Mesenchymal stem cell (in vitro differentiated cells and primary cell): ENCODE measurements at regions not wholly inside any gene's neighbourhood (a gene's known extent, or its start where the extent isn't known, plus 50 kb on each side); places are given as distances from the start of the nearest gene placed in this dataset.

ENCODE experiments used
- DNase-seq: peaks from one replicate; pipeline ENCODE4 v3.0.0-alpha.2; 2013
- H2AFZ ChIP-seq: one replicate; pipeline ENCODE4 v1.6.1; 2013; ENCODE audit warnings: low read depth, mild to moderate bottlenecking, control low read depth, inconsistent platforms, low read length, moderate library complexity
- H2AK5ac ChIP-seq: 2 replicates; pipeline ENCODE4 v1.6.1; 2013; ENCODE audit warnings: low read length, moderate library complexity, mild to moderate bottlenecking, inconsistent platforms; ENCODE audit not compliant: severe bottlenecking
- H2BK120ac ChIP-seq: one replicate; pipeline ENCODE4 v1.6.1; 2013; ENCODE audit warnings: low read depth, mild to moderate bottlenecking, inconsistent platforms, low read length, moderate library complexity
- H2BK12ac ChIP-seq, 2 experiments: one replicate each; pipeline ENCODE4 v1.6.1; 2013; ENCODE audit warnings: inconsistent platforms in 2 of 2, low read length in 2 of 2, mild to moderate bottlenecking in 2 of 2, moderate library complexity in 2 of 2, control low read depth in 1 of 2
- H2BK15ac ChIP-seq: one replicate; pipeline ENCODE4 v1.6.1; 2013; ENCODE audit warnings: mild to moderate bottlenecking, low read depth, inconsistent platforms; ENCODE audit not compliant: poor library complexity, severe bottlenecking
- H2BK5ac ChIP-seq: 2 replicates; pipeline ENCODE4 v1.6.1; 2013; ENCODE audit warnings: low read depth, mild to moderate bottlenecking, low read length, control low read depth, inconsistent platforms; ENCODE audit not compliant: poor library complexity, severe bottlenecking
- H3K14ac ChIP-seq, 2 experiments: one replicate each; pipeline ENCODE4 v1.6.1; 2013; ENCODE audit warnings: inconsistent platforms in 2 of 2, low read length in 2 of 2, control low read depth in 1 of 2, mild to moderate bottlenecking in 1 of 2, moderate library complexity in 1 of 2
- H3K18ac ChIP-seq, 2 experiments: one replicate each; pipeline ENCODE4 v1.6.1; 2013; ENCODE audit warnings: inconsistent platforms in 2 of 2, low read length in 2 of 2, control low read depth in 1 of 2, low read depth in 1 of 2, mild to moderate bottlenecking in 1 of 2
- H3K23ac ChIP-seq, 2 experiments: one replicate each; pipeline ENCODE4 v1.6.1; 2013; ENCODE audit warnings: inconsistent platforms in 2 of 2, low read length in 2 of 2, mild to moderate bottlenecking in 2 of 2, moderate library complexity in 2 of 2, control low read depth in 1 of 2
- H3K27ac ChIP-seq: 2 replicates; pipeline ENCODE4 v1.5.1; 2013; ENCODE audit warnings: mild to moderate bottlenecking, moderate library complexity, low read length, control low read depth, inconsistent platforms; ENCODE audit not compliant: poor library complexity, severe bottlenecking
- H3K27me3 ChIP-seq, 2 experiments: 2 replicates each; pipeline versions ENCODE4 v1.6.1 to v1.7.0; 2013; ENCODE audit warnings: low read length in 2 of 2, mild to moderate bottlenecking in 2 of 2, moderate library complexity in 2 of 2, control low read depth in 1 of 2, inconsistent platforms in 1 of 2; ENCODE audit not compliant: control insufficient read depth in 1 of 2, insufficient read depth in 1 of 2
- H3K36me3 ChIP-seq, 2 experiments: 2 replicates each; pipeline versions ENCODE4 v1.6.1 to v1.7.0; 2013; ENCODE audit warnings: low read length in 2 of 2, control low read depth in 1 of 2, inconsistent platforms in 1 of 2, low read depth in 1 of 2, mild to moderate bottlenecking in 1 of 2; ENCODE audit not compliant: insufficient read depth in 2 of 2, control insufficient read depth in 1 of 2
- H3K4ac ChIP-seq, 2 experiments: one replicate each; pipeline ENCODE4 v1.6.1; 2013; ENCODE audit warnings: inconsistent platforms in 2 of 2, low read length in 2 of 2, mild to moderate bottlenecking in 2 of 2, moderate library complexity in 2 of 2, control low read depth in 1 of 2, low read depth in 1 of 2
- H3K4me1 ChIP-seq: 2 replicates; pipeline ENCODE4 v1.6.1; 2013; ENCODE audit warnings: low read depth, low read length, control low read depth; ENCODE audit not compliant: control insufficient read depth, insufficient read depth
- H3K4me2 ChIP-seq: 2 replicates; pipeline ENCODE4 v1.6.1; 2013; ENCODE audit warnings: low read length, mild to moderate bottlenecking, inconsistent platforms; ENCODE audit not compliant: poor library complexity, severe bottlenecking
- H3K4me3 ChIP-seq, 2 experiments: 2 replicates each; pipeline versions ENCODE4 v1.5.1 to v1.7.0; 2013; ENCODE audit warnings: low read length in 2 of 2, mild to moderate bottlenecking in 2 of 2, control low read depth in 1 of 2, low read depth in 1 of 2; ENCODE audit not compliant: insufficient read depth in 1 of 2
- H3K79me1 ChIP-seq: replicated peaks from 2 replicates; pipeline ENCODE4 v1.6.1; 2013; ENCODE audit warnings: mild to moderate bottlenecking, control low read depth, low read length, inconsistent platforms; ENCODE audit not compliant: poor library complexity, severe bottlenecking
- H3K9ac ChIP-seq: 2 replicates; pipeline ENCODE4 v1.7.0; 2013; ENCODE audit warnings: mild to moderate bottlenecking, low read length, moderate library complexity
- H3K9me3 ChIP-seq: 2 replicates; pipeline ENCODE4 v1.7.0; 2013; ENCODE audit warnings: mild to moderate bottlenecking, low read length; ENCODE audit not compliant: control insufficient read depth
- H4K8ac ChIP-seq: one replicate; pipeline ENCODE4 v1.6.1; 2013; ENCODE audit warnings: inconsistent platforms, mild to moderate bottlenecking, low read length, moderate library complexity
- H4K91ac ChIP-seq: one replicate; pipeline ENCODE4 v1.6.1; 2013; ENCODE audit warnings: mild to moderate bottlenecking, low read length, inconsistent platforms
- WGBS: methylation state at CpG from one replicate; pipeline ENCODE4 v1.1.7; 2013; ENCODE audit warnings: mixed read lengths; 5-methylcytosine and 5-hydroxymethylcytosine counted together

- Histone ChIP-seq H3K9me3 (no peaks in the 10 kb centered on the region), H3K36me3 (no peaks in the 10 kb centered on the region), H3K4me3 (no peak overlapping the region), H3K79me1 (no peaks in the 10 kb centered on the region), H3K4me1 (no peaks in the 10 kb centered on the region), H3K27ac (no peak overlapping the region), H2AK5ac (no peak overlapping the region), H3K23ac (no peak overlapping the region), H2BK120ac (no peak overlapping the region), H3K9ac (no peak overlapping the region), H3K14ac (no peak overlapping the region), H2BK12ac (no peak overlapping the region), H3K27me3 (peaks cover 0 to 27% of the 10 kb centered on the region in 2 experiments), H2BK5ac (no peak overlapping the region), H3K4ac (no peak overlapping the region), H3K4me2 (no peak overlapping the region), H4K91ac (no peak overlapping the region), H4K8ac (no peak overlapping the region), H2AFZ (no peak overlapping the region), H2BK15ac (no peak overlapping the region), H3K18ac (no peak overlapping the region)
- DNase-seq: no peak
- 76% methylated on average over 11 of the region's 11 CpGs for whole genome bisulfite sequencing
These were observed 77.7 kb upstream of the ADAMTS2 start for GRCh38 chr5:179422908-179423481.

GRCh38 chr5:179422213-179422855, 77.1 kb upstream of the ADAMTS2 start:
- H3K18ac ChIP-seq: no peak overlapping the region
- H2BK12ac ChIP-seq: no peak overlapping the region
- no peak overlapping the region for H3K9ac ChIP-seq
- no peak overlapping the region for H4K91ac ChIP-seq
- H2AFZ ChIP-seq: no peak overlapping the region
- no peak overlapping the region for H3K4ac ChIP-seq
- no peak overlapping the region for H2AK5ac ChIP-seq
- no peak overlapping the region for H3K14ac ChIP-seq
- no peaks in the 10 kb centered on the region for H3K4me1 ChIP-seq
- H3K27me3 ChIP-seq: peaks cover 0 to 29% of the 10 kb centered on the region in 2 experiments
- no peaks in the 10 kb centered on the region for H3K79me1 ChIP-seq
- H2BK120ac ChIP-seq: no peak overlapping the region
- no peak overlapping the region for H3K4me3 ChIP-seq
- H3K36me3 ChIP-seq: no peaks in the 10 kb centered on the region
- no peaks in the 10 kb centered on the region for H3K9me3 ChIP-seq
- DNase-seq: no peak
- no peak overlapping the region for H3K23ac ChIP-seq
- H3K27ac ChIP-seq: no peak overlapping the region
- 53% methylated on average over 7 of the region's 7 CpGs for WGBS
- H2BK15ac ChIP-seq: no peak overlapping the region
- H2BK5ac ChIP-seq: no peak overlapping the region
- no peak overlapping the region for H3K4me2 ChIP-seq
- H4K8ac ChIP-seq: no peak overlapping the region

- Histone ChIP-seq H2BK5ac (no peak overlapping the region), H2AFZ (no peak overlapping the region), H3K4me2 (no peak overlapping the region), H2AK5ac (no peak overlapping the region), H2BK15ac (no peak overlapping the region), H3K4me1 (no peaks in the 10 kb centered on the region), H2BK120ac (no peak overlapping the region), H3K27ac (no peak overlapping the region), H3K18ac (no peak overlapping the region), H3K23ac (no peak overlapping the region), H3K14ac (no peak overlapping the region), H3K36me3 (no peaks in the 10 kb centered on the region), H3K4me3 (no peak overlapping the region), H3K4ac (no peak overlapping the region), H3K9me3 (no peaks in the 10 kb centered on the region), H2BK12ac (no peak overlapping the region), H4K91ac (no peak overlapping the region), H3K27me3 (peaks cover 0 to 34% of the 10 kb centered on the region in 2 experiments), H3K79me1 (no peaks in the 10 kb centered on the region), H3K9ac (no peak overlapping the region), H4K8ac (no peak overlapping the region)
- WGBS: 75% methylated on average over 14 of the region's 15 CpGs
- DNase-seq: no peak
These were observed 76.1 kb upstream of the ADAMTS2 start for GRCh38 chr5:179421144-179421901.

GRCh38 chr5:179420476-179420875, 75.2 kb upstream of the ADAMTS2 start:
- H3K23ac ChIP-seq: no peak overlapping the region
- H3K9me3 ChIP-seq: no peaks in the 10 kb centered on the region
- H2BK120ac ChIP-seq: no peak overlapping the region
- WGBS: 77% methylated on average over 8 of the region's 8 CpGs
- H3K18ac ChIP-seq: no peak overlapping the region
- no peak overlapping the region for H3K4me2 ChIP-seq
- no peak overlapping the region for H3K9ac ChIP-seq
- no peak overlapping the region for H2BK5ac ChIP-seq
- H3K79me1 ChIP-seq: no peaks in the 10 kb centered on the region
- H2AK5ac ChIP-seq: no peak overlapping the region
- H3K14ac ChIP-seq: no peak overlapping the region
- H2BK15ac ChIP-seq: no peak overlapping the region
- no peak overlapping the region for H3K4ac ChIP-seq
- no peaks in the 10 kb centered on the region for H3K4me1 ChIP-seq
- H4K8ac ChIP-seq: no peak overlapping the region
- DNase-seq: no peak
- peaks cover 0 to 39% of the 10 kb centered on the region in 2 experiments for H3K27me3 ChIP-seq
- H3K36me3 ChIP-seq: no peaks in the 10 kb centered on the region
- H3K4me3 ChIP-seq: no peak overlapping the region
- H2AFZ ChIP-seq: no peak overlapping the region
- no peak overlapping the region for H3K27ac ChIP-seq
- no peak overlapping the region for H4K91ac ChIP-seq
- H2BK12ac ChIP-seq: no peak overlapping the region
